ENCODE measurements at regions not wholly inside any gene's neighbourhood (a gene's known extent, or its start where the extent isn't known, plus 50 kb on each side); places are given as distances from the start of the nearest gene placed in this dataset.

DNA sequence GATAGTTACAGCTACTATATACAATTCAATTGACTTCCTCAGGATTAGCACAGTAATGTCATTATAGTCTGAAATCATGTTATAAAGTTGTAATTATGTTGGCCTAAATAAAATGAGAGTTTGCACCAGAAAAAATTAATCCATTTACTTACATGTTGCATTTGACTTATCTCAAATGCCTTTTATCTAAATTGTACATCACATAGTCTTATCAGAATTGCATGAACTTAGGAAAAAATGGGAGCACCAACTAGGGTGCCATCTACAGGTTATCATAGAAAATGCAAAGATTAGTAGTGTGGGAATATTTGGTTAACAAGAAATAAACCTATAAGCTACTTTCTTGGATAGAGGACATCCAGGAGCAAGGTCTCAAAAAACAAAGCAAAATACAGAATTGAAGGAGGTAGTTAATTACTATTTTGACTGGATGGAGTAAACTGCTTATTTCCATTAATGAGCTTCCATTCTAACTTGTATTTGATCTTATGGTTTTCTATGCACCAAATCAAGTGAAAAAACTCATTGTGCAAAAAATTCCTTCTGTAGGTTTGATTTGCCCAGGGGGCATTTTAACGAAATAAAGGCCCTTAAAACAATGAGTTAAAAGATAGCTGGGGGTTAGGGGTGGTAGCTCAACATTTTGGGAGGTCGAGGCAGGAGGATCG, 60.0 kb upstream of the ORC5 start:
- TF ChIP-seq, protein P1, sequence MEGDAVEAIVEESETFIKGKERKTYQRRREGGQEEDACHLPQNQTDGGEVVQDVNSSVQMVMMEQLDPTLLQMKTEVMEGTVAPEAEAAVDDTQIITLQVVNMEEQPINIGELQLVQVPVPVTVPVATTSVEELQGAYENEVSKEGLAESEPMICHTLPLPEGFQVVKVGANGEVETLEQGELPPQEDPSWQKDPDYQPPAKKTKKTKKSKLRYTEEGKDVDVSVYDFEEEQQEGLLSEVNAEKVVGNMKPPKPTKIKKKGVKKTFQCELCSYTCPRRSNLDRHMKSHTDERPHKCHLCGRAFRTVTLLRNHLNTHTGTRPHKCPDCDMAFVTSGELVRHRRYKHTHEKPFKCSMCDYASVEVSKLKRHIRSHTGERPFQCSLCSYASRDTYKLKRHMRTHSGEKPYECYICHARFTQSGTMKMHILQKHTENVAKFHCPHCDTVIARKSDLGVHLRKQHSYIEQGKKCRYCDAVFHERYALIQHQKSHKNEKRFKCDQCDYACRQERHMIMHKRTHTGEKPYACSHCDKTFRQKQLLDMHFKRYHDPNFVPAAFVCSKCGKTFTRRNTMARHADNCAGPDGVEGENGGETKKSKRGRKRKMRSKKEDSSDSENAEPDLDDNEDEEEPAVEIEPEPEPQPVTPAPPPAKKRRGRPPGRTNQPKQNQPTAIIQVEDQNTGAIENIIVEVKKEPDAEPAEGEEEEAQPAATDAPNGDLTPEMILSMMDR (conservative IDR thresholded peaks at IDR 0.05 in 1 of 2, IDR thresholded peaks at IDR 0.05 in 1 of 2; ENCODE audit: extremely low read depth in 1 of 2, insufficient read depth in 1 of 2, low read depth in 1 of 2, low read length in 2 of 2), result peak; percentile 47 to 66
- TF ChIP-seq EZH2 (IDR thresholded peaks at IDR 0.05; ENCODE audit: borderline replicate concordance, low read length), result no peak

Data from mammary epithelial cell (primary cell).